Fibroblast of villous mesenchyme (primary cell): ENCODE measurements at regions not wholly inside any gene's neighbourhood (a gene's known extent, or its start where the extent isn't known, plus 50 kb on each side); places are given as distances from the start of the nearest gene placed in this dataset.

Experiments used
- DNase-seq: peaks from one replicate; pipeline ENCODE4 v3.0.0-alpha.2; 2010; ENCODE audit warnings: low read depth
- H3K4me3 ChIP-seq: 2 replicates; pipeline ENCODE4 v1.5.1; 2011; ENCODE audit warnings: low read depth, mild to moderate bottlenecking, low read length
- TF ChIP-seq, protein P1 (sequence below): IDR thresholded peaks from 2 replicates; pipeline ENCODE4 v1.5.1; 2012; ENCODE audit warnings: low read depth, mild to moderate bottlenecking, low read length; ENCODE audit not compliant: insufficient read depth

DNA sequence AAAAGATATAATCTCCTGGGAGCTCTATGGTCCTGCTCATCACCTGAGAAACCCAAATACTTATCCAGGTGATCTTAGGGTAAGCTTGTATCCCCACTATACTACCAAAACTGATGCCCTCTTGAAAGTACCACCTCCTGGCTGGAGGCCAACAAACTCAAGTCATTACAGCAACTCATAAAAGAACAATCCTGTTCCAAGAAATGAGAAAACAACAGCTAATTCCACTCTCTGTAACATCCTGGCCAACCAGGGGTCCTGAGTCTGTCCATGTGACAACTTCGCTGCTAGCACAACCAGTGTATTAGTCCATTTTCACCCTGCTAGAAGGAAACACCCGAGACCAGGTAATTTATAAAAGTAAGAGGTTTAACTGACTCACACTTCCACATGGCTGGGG is 190.0 kb upstream of the BMP4 start:
- TF ChIP-seq, protein P1, sequence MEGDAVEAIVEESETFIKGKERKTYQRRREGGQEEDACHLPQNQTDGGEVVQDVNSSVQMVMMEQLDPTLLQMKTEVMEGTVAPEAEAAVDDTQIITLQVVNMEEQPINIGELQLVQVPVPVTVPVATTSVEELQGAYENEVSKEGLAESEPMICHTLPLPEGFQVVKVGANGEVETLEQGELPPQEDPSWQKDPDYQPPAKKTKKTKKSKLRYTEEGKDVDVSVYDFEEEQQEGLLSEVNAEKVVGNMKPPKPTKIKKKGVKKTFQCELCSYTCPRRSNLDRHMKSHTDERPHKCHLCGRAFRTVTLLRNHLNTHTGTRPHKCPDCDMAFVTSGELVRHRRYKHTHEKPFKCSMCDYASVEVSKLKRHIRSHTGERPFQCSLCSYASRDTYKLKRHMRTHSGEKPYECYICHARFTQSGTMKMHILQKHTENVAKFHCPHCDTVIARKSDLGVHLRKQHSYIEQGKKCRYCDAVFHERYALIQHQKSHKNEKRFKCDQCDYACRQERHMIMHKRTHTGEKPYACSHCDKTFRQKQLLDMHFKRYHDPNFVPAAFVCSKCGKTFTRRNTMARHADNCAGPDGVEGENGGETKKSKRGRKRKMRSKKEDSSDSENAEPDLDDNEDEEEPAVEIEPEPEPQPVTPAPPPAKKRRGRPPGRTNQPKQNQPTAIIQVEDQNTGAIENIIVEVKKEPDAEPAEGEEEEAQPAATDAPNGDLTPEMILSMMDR, result no peak
- no peak for DNase-seq
- H3K4me3 ChIP-seq, result no peak overlapping the region

GRCh38 chr14:54147282-54147681 is 190.7 kb upstream of the BMP4 start:
- peak; percentile 48 for DNase-seq
- H3K4me3 ChIP-seq, result no peak overlapping the region
- TF ChIP-seq, protein P1, result no peak

DNA sequence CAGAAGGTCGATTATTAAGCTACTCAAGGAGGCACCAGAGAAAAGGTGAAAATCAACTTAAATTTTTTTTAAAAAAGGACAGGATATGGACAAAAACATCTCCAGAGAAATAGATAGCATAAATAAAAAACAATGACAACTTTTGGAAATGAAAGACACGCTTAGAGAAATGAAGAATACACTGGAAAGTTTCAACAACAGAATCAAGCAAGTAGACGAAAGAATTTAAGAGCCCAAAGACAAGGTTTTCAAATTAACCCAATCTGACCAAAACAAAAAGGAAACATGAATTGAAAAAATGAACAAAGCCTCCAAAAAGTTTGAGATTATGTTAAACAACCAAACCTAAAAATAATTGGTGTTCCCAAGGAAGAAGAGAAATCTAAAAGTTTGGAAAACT is 191.1 kb upstream of the BMP4 start:
- TF ChIP-seq, protein P1, result no peak
- no peak for DNase-seq
- no peak overlapping the region for H3K4me3 ChIP-seq

DNA sequence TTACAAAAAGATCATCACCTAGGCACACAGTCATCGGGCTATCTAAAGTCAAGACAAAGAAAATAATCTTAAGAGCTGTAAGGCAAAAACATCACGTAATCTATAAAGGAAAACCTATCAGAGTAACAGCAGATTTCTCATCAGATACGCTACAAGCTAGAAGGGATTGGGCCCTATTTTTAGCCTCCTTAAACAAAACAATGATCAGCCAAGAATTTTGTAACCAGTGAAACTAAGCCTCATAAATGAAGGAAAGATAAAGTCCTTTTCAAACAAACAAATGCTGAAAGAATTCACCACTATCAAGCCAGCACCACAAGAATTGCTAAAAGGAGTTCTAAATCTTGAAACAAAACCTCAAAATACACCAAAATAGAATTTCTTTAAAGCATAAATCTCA is 191.6 kb upstream of the BMP4 start:
- DNase-seq, result peak; percentile 20
- no peak overlapping the region for H3K4me3 ChIP-seq
- TF ChIP-seq, protein P1, result no peak

DNA sequence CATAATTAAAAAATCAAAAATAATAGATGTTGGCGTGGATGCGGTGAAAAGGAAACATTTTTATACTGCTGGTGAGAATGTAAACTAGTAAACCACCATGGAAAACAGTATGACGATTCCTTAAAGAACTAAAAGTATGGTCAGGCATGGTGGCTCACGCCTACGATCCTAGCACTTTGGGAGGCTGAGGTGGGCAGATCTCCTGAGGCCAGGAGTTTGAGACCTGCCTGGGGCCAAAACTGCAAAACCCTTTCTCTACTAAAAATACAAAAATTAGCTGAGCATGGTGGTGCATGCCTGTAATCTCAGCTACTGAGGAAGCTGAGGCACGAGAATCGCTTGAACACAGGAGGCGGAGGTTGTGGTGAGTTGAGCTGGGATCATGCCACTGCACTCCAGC is 195.7 kb upstream of the BMP4 start:
- TF ChIP-seq, protein P1, result no peak
- no peak for DNase-seq
- no peak overlapping the region for H3K4me3 ChIP-seq

GRCh38 chr14:54166049-54166950 is 209.7 kb upstream of the BMP4 start:
- DNase-seq, result no peak
- no peak overlapping the region for H3K4me3 ChIP-seq

More at GRCh38 chr14:54166049-54166950, 209.7 kb upstream of the BMP4 start:
- TF ChIP-seq, protein P1, result no peak
